HepG2 (cell line): ENCODE measurements at regions not wholly inside any gene's neighbourhood (a gene's known extent, or its start where the extent isn't known, plus 50 kb on each side); places are given as distances from the start of the nearest gene placed in this dataset.

Experiments used
- ATAC-seq: fragments of 200-7000 bp; cut with Tn5 transposase; 3 replicates; pipeline ENCODE4 v1.9.1; 2020; ENCODE audit warnings: mild to moderate bottlenecking, moderate library complexity
- BruUV-seq: library from RNA; stranded (reverse); fragments of 400-500 nt; replicated peaks from 2 replicates; lab custom pipeline; 2021; lab: Mats Ljungman, UMichigan
- CTCF ChIA-PET: fragments of 300-600 bp; formaldehyde crosslinking; extraction: SDS; loops from one replicate; lab custom pipeline; 2021; ENCODE audit warnings: low total read pairs, inconsistent platforms, low intra/inter-chr PET ratio; lab: Yijun Ruan, JAX
- POLR2A ChIA-PET: fragments of 350-600 bp; sonication (Branson Sonifier 250); formaldehyde crosslinking; loops from one replicate; lab custom pipeline; 2020; ENCODE audit warnings: antibody characterized with exemption, inconsistent platforms; lab: Yijun Ruan, JAX
- DNase-seq: peaks from one replicate; pipeline ENCODE4 v3.0.0-alpha.2; 2015; ENCODE audit warnings: low spot score
- FAIRE-seq: peaks from 3 replicates; lab custom pipeline; 2011; peaks lifted over from hg19 to GRCh38; lab: Jason Lieb, UNC
- H2AFZ ChIP-seq: one replicate; pipeline ENCODE4 v1.6.1; 2011; ENCODE audit warnings: low read length, inconsistent platforms
- H3K27ac ChIP-seq: fragments of 300-600 bp; 3 replicates; pipeline ENCODE4 v1.8.0; 2011; ENCODE audit warnings: mixed run types, mild to moderate bottlenecking, mixed read lengths, low read length, inconsistent platforms; ENCODE audit not compliant: insufficient read depth; ENCODE audit errors: extremely low read length
- H3K27me3 ChIP-seq, 2 experiments: fragments of 200-600 bp in 1 of 2; 2 replicates in 1 of 2; 3 replicates in 1 of 2; pipeline versions ENCODE4 v1.6.0 to v1.8.0; 2011; ENCODE audit warnings: low read length in 2 of 2, mild to moderate bottlenecking in 2 of 2, moderate library complexity in 2 of 2, inconsistent platforms in 1 of 2; ENCODE audit not compliant: insufficient read depth in 2 of 2, control insufficient read depth in 1 of 2
- H3K36me3 ChIP-seq, 2 experiments: fragments of 200-600 bp in 1 of 2; replicated peaks in 1 of 2; 2 replicates in 1 of 2; 3 replicates in 1 of 2; pipeline versions ENCODE4 v1.5.1 to v1.8.0; 2011; ENCODE audit warnings: low read length in 2 of 2, inconsistent platforms in 1 of 2; ENCODE audit not compliant: insufficient read depth in 2 of 2, control insufficient read depth in 1 of 2
- H3K4me1 ChIP-seq: 2 replicates; pipeline ENCODE4 v1.5.1; 2012; ENCODE audit warnings: low read length, inconsistent platforms; ENCODE audit not compliant: insufficient read depth
- H3K4me2 ChIP-seq: 2 replicates; pipeline ENCODE4 v1.6.0; 2011; ENCODE audit warnings: low read depth, low read length, inconsistent platforms
- H3K4me3 ChIP-seq, 3 experiments: fragments of 200-600 bp in 1 of 3; sonication (generic), shearing (Covaris generic) in 1 of 3; replicated peaks in 1 of 3; 2 replicates each; pipeline ENCODE4 v1.5.1; 2011 to 2016; ENCODE audit warnings: low read length in 3 of 3, inconsistent platforms in 2 of 3, low read depth in 2 of 3, mild to moderate bottlenecking in 2 of 3, control low read depth in 1 of 3, mixed read lengths in 1 of 3; ENCODE audit not compliant: insufficient read depth in 1 of 3
- H3K79me2 ChIP-seq: one replicate; pipeline ENCODE4 v1.6.1; 2011; ENCODE audit warnings: low read length, inconsistent platforms; ENCODE audit not compliant: insufficient read depth
- H3K9ac ChIP-seq: 2 replicates; pipeline ENCODE4 v1.6.0; 2011; ENCODE audit warnings: mild to moderate bottlenecking, low read depth, low read length, inconsistent platforms; ENCODE audit not compliant: insufficient read depth
- H3K9me3 ChIP-seq: 2 replicates; pipeline ENCODE4 v1.5.1; 2012; ENCODE audit warnings: mild to moderate bottlenecking, low read length
- H4K20me1 ChIP-seq: 2 replicates; pipeline ENCODE4 v1.6.0; 2011; ENCODE audit warnings: inconsistent platforms, mild to moderate bottlenecking, low read length, moderate library complexity; ENCODE audit not compliant: insufficient read depth
- GATA4 ChIP-seq: sonication (generic); IDR thresholded peaks from 2 replicates; pipeline ENCODE4 v1.6.1; 2016; ENCODE audit warnings: antibody characterized with exemption, low read depth, borderline replicate concordance
- MTERF4 ChIP-seq: sonication (generic); formaldehyde crosslinking; IDR thresholded peaks from 2 replicates; pipeline ENCODE4 v1.8.0; 2023; ENCODE audit warnings: mild to moderate bottlenecking, missing genetic modification reagents
- NPAS2 ChIP-seq: sonication (generic); formaldehyde crosslinking; IDR thresholded peaks from 2 replicates; pipeline ENCODE4 v1.8.0; 2022; ENCODE audit warnings: mild to moderate bottlenecking, missing genetic modification reagents, borderline replicate concordance
- RFX5 ChIP-seq: IDR thresholded peaks from 2 replicates; pipeline ENCODE4 v1.6.1; 2011; ENCODE audit warnings: low read depth, low read length, improper control_type of control experiment
- SAFB2 ChIP-seq: sonication (generic); formaldehyde crosslinking; IDR thresholded peaks from 2 replicates; pipeline ENCODE4 v1.5.1; 2020; ENCODE audit warnings: missing genetic modification reagents, low read depth, mild to moderate bottlenecking, borderline replicate concordance
- ZNF296 ChIP-seq: sonication (generic); formaldehyde crosslinking; conservative IDR thresholded peaks from 2 replicates; pipeline ENCODE4 v1.5.0; 2020; ENCODE audit warnings: mild to moderate bottlenecking, missing genetic modification reagents
- WGBS: methylation state at CpG from one replicate; pipeline ENCODE4 v1.1.6; 2017; ENCODE audit warnings: low lambda C conversion rate; 5-methylcytosine and 5-hydroxymethylcytosine counted together
- in situ Hi-C: cut with HindIII; loops from 2 replicates; pipeline ENCODE4 v1.10.0; 2017; ENCODE audit warnings: low pct_unique_long_range_greater_than_20kb; ENCODE audit not compliant: extremely low pct_ligation_motif_present
- intact Hi-C: fragments of 100-400 bp; cut with micrococcal nuclease; formaldehyde crosslinking; loops from one replicate; pipeline ENCODE4 v1.10.0; 2022; ENCODE audit not compliant: unreplicated experiment
- TF ChIP-seq, protein P1 (sequence below): sonication (generic); formaldehyde crosslinking; IDR thresholded peaks from one replicate; pipeline ENCODE4 v1.5.1; 2020; ENCODE audit warnings: mild to moderate bottlenecking, missing genetic modification reagents; ENCODE audit errors: not compliant biosample characterization
- TF ChIP-seq, protein P2 (sequence below): IDR thresholded peaks from 2 replicates; pipeline ENCODE4 v1.6.1; 2016; ENCODE audit warnings: missing compliant biosample characterization, missing genetic modification reagents, borderline replicate concordance

DNA sequence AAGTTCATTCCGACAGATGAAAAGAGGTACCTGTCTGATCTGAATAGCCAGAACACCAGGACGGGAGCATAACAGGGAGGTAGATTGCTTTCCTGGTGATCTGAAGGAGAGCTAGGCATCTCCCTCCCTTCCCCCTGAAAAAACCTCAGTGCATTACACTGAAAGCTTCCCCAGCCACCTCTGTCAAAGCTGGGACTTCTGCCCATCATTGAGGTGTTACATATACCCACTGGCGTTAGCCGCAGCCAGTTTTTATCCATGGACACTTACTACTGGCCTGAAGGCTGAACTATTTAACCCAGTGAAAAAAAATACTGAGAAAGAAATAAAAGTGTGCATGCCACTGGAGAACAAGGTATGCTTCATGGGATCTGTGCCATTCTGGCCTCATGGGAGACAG, 568.3 kb upstream of the ADAMTS5 start (continued):
- TF ChIP-seq, protein P1, sequence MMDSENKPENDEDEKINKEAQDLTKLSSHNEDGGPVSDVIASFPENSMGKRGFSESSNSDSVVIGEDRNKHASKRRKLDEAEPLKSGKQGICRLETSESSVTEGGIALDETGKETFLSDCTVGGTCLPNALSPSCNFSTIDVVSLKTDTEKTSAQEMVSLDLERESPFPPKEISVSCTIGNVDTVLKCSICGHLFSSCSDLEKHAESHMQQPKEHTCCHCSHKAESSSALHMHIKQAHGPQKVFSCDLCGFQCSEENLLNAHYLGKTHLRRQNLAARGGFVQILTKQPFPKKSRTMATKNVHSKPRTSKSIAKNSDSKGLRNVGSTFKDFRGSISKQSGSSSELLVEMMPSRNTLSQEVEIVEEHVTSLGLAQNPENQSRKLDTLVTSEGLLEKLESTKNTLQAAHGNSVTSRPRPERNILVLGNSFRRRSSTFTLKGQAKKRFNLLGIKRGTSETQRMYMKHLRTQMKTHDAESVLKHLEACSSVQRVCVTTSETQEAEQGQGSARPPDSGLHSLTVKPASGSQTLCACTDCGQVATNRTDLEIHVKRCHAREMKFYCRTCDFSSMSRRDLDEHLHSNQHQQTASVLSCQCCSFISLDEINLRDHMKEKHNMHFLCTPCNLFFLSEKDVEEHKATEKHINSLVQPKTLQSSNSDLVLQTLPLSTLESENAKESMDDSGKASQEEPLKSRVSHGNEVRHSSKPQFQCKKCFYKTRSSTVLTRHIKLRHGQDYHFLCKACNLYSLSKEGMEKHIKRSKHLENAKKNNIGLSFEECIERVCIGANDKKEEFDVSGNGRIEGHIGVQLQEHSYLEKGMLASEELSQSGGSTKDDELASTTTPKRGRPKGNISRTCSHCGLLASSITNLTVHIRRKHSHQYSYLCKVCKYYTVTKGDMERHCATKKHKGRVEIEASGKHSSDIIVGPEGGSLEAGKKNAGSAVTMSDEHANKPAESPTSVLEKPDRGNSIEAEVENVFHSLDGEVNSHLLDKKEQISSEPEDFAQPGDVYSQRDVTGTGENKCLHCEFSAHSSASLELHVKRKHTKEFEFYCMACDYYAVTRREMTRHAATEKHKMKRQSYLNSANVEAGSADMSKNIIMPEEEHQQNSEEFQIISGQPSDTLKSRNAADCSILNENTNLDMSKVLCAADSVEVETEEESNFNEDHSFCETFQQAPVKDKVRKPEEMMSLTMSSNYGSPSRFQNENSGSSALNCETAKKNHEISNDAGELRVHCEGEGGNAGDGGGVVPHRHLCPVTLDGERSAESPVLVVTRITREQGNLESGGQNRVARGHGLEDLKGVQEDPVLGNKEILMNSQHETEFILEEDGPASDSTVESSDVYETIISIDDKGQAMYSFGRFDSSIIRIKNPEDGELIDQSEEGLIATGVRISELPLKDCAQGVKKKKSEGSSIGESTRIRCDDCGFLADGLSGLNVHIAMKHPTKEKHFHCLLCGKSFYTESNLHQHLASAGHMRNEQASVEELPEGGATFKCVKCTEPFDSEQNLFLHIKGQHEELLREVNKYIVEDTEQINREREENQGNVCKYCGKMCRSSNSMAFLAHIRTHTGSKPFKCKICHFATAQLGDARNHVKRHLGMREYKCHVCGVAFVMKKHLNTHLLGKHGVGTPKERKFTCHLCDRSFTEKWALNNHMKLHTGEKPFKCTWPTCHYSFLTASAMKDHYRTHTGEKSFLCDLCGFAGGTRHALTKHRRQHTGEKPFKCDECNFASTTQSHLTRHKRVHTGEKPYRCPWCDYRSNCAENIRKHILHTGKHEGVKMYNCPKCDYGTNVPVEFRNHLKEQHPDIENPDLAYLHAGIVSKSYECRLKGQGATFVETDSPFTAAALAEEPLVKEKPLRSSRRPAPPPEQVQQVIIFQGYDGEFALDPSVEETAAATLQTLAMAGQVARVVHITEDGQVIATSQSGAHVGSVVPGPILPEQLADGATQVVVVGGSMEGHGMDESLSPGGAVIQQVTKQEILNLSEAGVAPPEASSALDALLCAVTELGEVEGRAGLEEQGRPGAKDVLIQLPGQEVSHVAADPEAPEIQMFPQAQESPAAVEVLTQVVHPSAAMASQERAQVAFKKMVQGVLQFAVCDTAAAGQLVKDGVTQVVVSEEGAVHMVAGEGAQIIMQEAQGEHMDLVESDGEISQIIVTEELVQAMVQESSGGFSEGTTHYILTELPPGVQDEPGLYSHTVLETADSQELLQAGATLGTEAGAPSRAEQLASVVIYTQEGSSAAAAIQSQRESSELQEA (CRISPR knock-in tag): no peak
- TF ChIP-seq, all 625 proteins: peak for 0

DNA sequence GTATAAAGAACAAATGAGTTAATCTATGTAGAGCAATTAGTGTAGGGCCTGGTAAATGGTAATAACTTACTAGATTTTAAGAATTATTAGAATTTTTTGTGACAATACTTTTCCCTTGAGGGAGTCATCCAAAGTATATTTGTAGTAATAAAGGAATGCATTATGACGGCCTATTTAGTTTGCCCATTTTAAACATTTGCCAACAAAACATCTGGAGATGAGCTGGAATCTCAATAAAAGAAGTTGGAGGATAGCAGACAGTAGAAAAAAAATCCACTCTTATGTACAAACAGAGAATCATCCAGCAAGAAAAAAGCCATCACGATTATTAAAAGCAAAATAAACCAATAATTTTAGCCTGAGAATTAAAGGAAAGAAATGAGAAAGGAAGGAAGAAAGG, 567.3 kb upstream of the ADAMTS5 start:
- 2% methylated on average over 2 of the region's 2 CpGs for WGBS
- no peaks in the 10 kb centered on the region for H3K36me3 ChIP-seq
- peaks cover 88% of the 10 kb centered on the region for H3K9me3 ChIP-seq
- ChIA-PET POLR2A (no interaction called here), CTCF (no interaction called here)
- DNase-seq: no peak
- in situ Hi-C loops: no loop called here
- H2AFZ ChIP-seq: no peak overlapping the region
- FAIRE-seq: no peak
- no peaks in the 10 kb centered on the region for H3K4me1 ChIP-seq
- intact Hi-C loops: no loop called here
- no peak overlapping the region for H3K27ac ChIP-seq
- no peaks in the 10 kb centered on the region for H4K20me1 ChIP-seq
- H3K4me3 ChIP-seq: no peak overlapping the region
- ATAC-seq: no peak
- no peaks in the 10 kb centered on the region for H3K79me2 ChIP-seq
- H3K27me3 ChIP-seq: no peaks in the 10 kb centered on the region
- TF ChIP-seq GATA4 (no peak), RFX5 (no peak), ZNF296 (CRISPR knock-in tag) (no peak), NPAS2 (CRISPR knock-in tag) (no peak), MTERF4 (CRISPR knock-in tag) (no peak), SAFB2 (no peak)
- TF ChIP-seq, protein P2, sequence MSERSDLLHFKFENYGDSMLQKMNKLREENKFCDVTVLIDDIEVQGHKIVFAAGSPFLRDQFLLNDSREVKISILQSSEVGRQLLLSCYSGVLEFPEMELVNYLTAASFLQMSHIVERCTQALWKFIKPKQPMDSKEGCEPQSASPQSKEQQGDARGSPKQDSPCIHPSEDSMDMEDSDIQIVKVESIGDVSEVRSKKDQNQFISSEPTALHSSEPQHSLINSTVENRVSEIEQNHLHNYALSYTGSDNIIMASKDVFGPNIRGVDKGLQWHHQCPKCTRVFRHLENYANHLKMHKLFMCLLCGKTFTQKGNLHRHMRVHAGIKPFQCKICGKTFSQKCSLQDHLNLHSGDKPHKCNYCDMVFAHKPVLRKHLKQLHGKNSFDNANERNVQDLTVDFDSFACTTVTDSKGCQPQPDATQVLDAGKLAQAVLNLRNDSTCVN (CRISPR knock-in tag): no peak
- TF ChIP-seq, all 625 proteins: peak for 0
- H3K4me2 ChIP-seq: no peak overlapping the region
- BruUV-seq: no TSS peak
- no peak overlapping the region for H3K9ac ChIP-seq
